GM19397 (cell line): ENCODE measurements at regions not wholly inside any gene's neighbourhood (a gene's known extent, or its start where the extent isn't known, plus 50 kb on each side); places are given as distances from the start of the nearest gene placed in this dataset.

Source experiments
- ATAC-seq: cut with Tn5 transposase; IDR thresholded peaks from one replicate; pipeline ENCODE4 v1.9.1; 2021; ENCODE audit warnings: mild to moderate bottlenecking, moderate library complexity; ENCODE audit not compliant: unreplicated experiment

GRCh38 chr5:2008851-2009629 is 126.3 kb upstream of the IRX4 start:
- ATAC-seq: no peak

GRCh38 chr5:2007878-2008501 is 125.3 kb upstream of the IRX4 start:
- no peak for ATAC-seq

GRCh38 chr5:2007496-2007877 is 124.8 kb upstream of the IRX4 start:
- ATAC-seq: no peak

- ATAC-seq: no peak
These were observed 124.2 kb upstream of the IRX4 start for GRCh38 chr5:2006971-2007291.

GRCh38 chr5:2006193-2006970 is 123.7 kb upstream of the IRX4 start:
- no peak for ATAC-seq

GRCh38 chr5:2005101-2006041 is 122.6 kb upstream of the IRX4 start:
- ATAC-seq: no peak

GRCh38 chr5:2003690-2004365 is 121.1 kb upstream of the IRX4 start:
- no peak for ATAC-seq

GRCh38 chr5:2003206-2003605 is 120.5 kb upstream of the IRX4 start:
- no peak for ATAC-seq

- ATAC-seq: no peak
These were observed 118.6 kb upstream of the IRX4 start for GRCh38 chr5:2001300-2001699.

GRCh38 chr5:2000591-2000990 is 117.9 kb upstream of the IRX4 start:
- ATAC-seq: no peak

- ATAC-seq: no peak
These were observed 117.1 kb upstream of the IRX4 start for GRCh38 chr5:1999794-2000193.

- no peak for ATAC-seq
These were observed 116.1 kb upstream of the IRX4 start for GRCh38 chr5:1998716-1999317.

GRCh38 chr5:1998348-1998669 is 115.6 kb upstream of the IRX4 start:
- ATAC-seq: no peak

GRCh38 chr5:1997640-1998347 is 115.1 kb upstream of the IRX4 start:
- no peak for ATAC-seq

GRCh38 chr5:1995491-1995890 is 112.8 kb upstream of the IRX4 start:
- no peak for ATAC-seq

- no peak for ATAC-seq
These were observed 104.7 kb upstream of the IRX4 start for GRCh38 chr5:1987471-1987870.

GRCh38 chr5:1985781-1986180 is 103.1 kb upstream of the IRX4 start:
- ATAC-seq: no peak

- no peak for ATAC-seq
These were observed 101.4 kb upstream of the IRX4 start for GRCh38 chr5:1983919-1984695.

- no peak for ATAC-seq
These were observed 100.7 kb upstream of the IRX4 start for GRCh38 chr5:1983401-1983800.
